SK-N-SH treated with all-trans-retinoic acid at 6 μM for 48 hours (cell line): ENCODE measurements at regions not wholly inside any gene's neighbourhood (a gene's known extent, or its start where the extent isn't known, plus 50 kb on each side); places are given as distances from the start of the nearest gene placed in this dataset.

Source experiments
- ARNTL ChIP-seq: fragments of 450-650 bp; formaldehyde crosslinking; IDR thresholded peaks from 2 replicates; pipeline ENCODE4 v1.5.0; 2020; ENCODE audit warnings: low read depth, mild to moderate bottlenecking, moderate library complexity, borderline replicate concordance
- BACH2 ChIP-seq: fragments of 250-450 bp; sonication (Bioruptor Pico); IDR thresholded peaks from 2 replicates; pipeline ENCODE4 v1.9.0; 2021; ENCODE audit warnings: mild to moderate bottlenecking, borderline replicate concordance
- CSDC2 ChIP-seq: fragments of 250-450 bp; sonication (Bioruptor Pico); IDR thresholded peaks from 2 replicates; pipeline ENCODE4 v1.5.0; 2020; ENCODE audit warnings: mild to moderate bottlenecking, moderate library complexity
- GLIS3 ChIP-seq: fragments of 250-450 bp; sonication (Bioruptor Pico); IDR thresholded peaks from 2 replicates; pipeline ENCODE4 v1.5.0; 2020; ENCODE audit warnings: mild to moderate bottlenecking, moderate library complexity
- OSR1 ChIP-seq: fragments of 250-450 bp; sonication (Bioruptor Pico); IDR thresholded peaks from 2 replicates; pipeline ENCODE4 v1.8.0; 2022; ENCODE audit warnings: moderate library complexity, mild to moderate bottlenecking, inconsistent platforms
- PPARA ChIP-seq: fragments of 250-450 bp; sonication (Bioruptor Pico); IDR thresholded peaks from 2 replicates; pipeline ENCODE4 v1.5.0; 2020; ENCODE audit warnings: mild to moderate bottlenecking, borderline replicate concordance
- RARB ChIP-seq: fragments of 250-450 bp; sonication (Bioruptor Pico); IDR thresholded peaks from 2 replicates; pipeline ENCODE4 v1.8.0; 2021; ENCODE audit warnings: mild to moderate bottlenecking, moderate library complexity
- TCF4 ChIP-seq: fragments of 250-450 bp; sonication (Bioruptor Pico); IDR thresholded peaks from 2 replicates; pipeline ENCODE4 v1.8.0; 2021; ENCODE audit warnings: mild to moderate bottlenecking, moderate library complexity, borderline replicate concordance
- ZFP3 ChIP-seq: fragments of 250-450 bp; sonication (Bioruptor Pico); IDR thresholded peaks from 2 replicates; pipeline ENCODE4 v1.5.0; 2020; ENCODE audit warnings: mild to moderate bottlenecking, moderate library complexity
- ZFP30 ChIP-seq: fragments of 450-650 bp; formaldehyde crosslinking; IDR thresholded peaks from 2 replicates; pipeline ENCODE4 v1.5.0; 2022; ENCODE audit warnings: mild to moderate bottlenecking, moderate library complexity
- TF ChIP-seq, protein P1 (sequence below): fragments of 250-450 bp; sonication (Bioruptor Pico); IDR thresholded peaks from 2 replicates; pipeline ENCODE4 v1.8.0; 2021; ENCODE audit warnings: low read depth, mild to moderate bottlenecking, moderate library complexity, borderline replicate concordance

DNA sequence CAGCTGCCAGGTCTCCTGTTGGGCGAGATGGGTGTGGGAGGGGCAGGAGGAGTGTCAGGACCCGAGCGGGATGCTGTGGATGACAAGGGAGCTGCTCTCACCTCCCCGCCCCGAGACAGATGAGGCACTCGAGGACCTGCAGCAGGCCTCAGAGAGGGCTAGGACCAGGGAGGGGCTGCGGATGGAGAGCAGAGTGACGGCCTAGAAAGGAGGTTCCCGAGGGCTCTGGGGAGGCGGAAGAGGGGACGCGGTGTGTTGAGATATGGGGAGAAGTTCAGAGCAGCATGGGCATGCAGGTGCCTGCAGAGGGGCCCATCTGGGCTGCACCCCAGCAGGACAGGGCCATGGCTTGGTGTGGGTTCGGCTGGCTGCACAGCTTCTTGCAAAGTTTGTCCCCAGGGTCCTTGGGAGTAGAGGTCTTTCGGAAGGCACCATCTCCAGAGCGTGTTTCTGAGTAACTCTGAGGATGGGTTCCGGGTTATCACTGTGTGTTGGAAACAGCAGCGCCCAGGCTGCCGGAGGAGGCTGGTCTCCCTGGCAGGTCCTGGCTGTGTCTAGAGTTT is 104.6 kb downstream of the PAX1 start:
- TF ChIP-seq ZFP3 (CRISPR knock-in tag) (no peak), GLIS3 (CRISPR knock-in tag) (no peak), BACH2 (CRISPR knock-in tag) (no peak), TCF4 (no peak), ARNTL (CRISPR knock-in tag) (no peak), PPARA (no peak), CSDC2 (CRISPR knock-in tag) (no peak), OSR1 (CRISPR knock-in tag) (no peak), ZFP30 (CRISPR knock-in tag) (no peak), RARB (CRISPR knock-in tag) (no peak)
- TF ChIP-seq, protein P1, sequence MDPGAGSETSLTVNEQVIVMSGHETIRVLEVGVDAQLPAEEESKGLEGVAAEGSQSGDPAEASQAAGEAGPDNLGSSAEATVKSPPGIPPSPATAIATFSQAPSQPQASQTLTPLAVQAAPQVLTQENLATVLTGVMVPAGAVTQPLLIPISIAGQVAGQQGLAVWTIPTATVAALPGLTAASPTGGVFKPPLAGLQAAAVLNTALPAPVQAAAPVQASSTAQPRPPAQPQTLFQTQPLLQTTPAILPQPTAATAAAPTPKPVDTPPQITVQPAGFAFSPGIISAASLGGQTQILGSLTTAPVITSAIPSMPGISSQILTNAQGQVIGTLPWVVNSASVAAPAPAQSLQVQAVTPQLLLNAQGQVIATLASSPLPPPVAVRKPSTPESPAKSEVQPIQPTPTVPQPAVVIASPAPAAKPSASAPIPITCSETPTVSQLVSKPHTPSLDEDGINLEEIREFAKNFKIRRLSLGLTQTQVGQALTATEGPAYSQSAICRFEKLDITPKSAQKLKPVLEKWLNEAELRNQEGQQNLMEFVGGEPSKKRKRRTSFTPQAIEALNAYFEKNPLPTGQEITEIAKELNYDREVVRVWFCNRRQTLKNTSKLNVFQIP (CRISPR knock-in tag): no peak
